Esophagus muscularis mucosa (tissue), 4 donors: ENCODE measurements at regions not wholly inside any gene's neighbourhood (a gene's known extent, or its start where the extent isn't known, plus 50 kb on each side); places are given as distances from the start of the nearest gene placed in this dataset.

ENCODE experiments used
- DNase-seq: peaks from one replicate; pipeline ENCODE4 v3.0.0-alpha.2; 2017; ENCODE audit errors: extremely low spot score
- H3K27ac ChIP-seq, 4 donors: fragments of 200-600 bp; sonication (generic); replicated peaks in 1 of 4; 1 replicate in 3 of 4; 2 replicates in 1 of 4; pipeline ENCODE4 v1.5.1; 2016 to 2019; ENCODE audit warnings: mild to moderate bottlenecking in 1 of 4
- H3K27me3 ChIP-seq, 4 donors: fragments of 200-600 bp; sonication (generic); one replicate each; pipeline versions ENCODE4 v1.5.1 to v1.6.0; 2016 to 2019
- H3K36me3 ChIP-seq, 4 donors: fragments of 200-600 bp; sonication (generic); one replicate each; pipeline ENCODE4 v1.5.1; 2016 to 2019
- H3K4me1 ChIP-seq, 4 donors: fragments of 200-600 bp; sonication (generic); one replicate each; pipeline ENCODE4 v1.5.1; 2016 to 2019
- H3K4me3 ChIP-seq, 4 donors: fragments of 200-600 bp; sonication (generic); 1 replicate in 2 of 4; 2 replicates in 2 of 4; pipeline ENCODE4 v1.5.1; 2016 to 2019; ENCODE audit warnings: mild to moderate bottlenecking in 4 of 4, moderate library complexity in 1 of 4
- H3K9me3 ChIP-seq, 4 donors: fragments of 200-600 bp; sonication (generic); 1 replicate in 3 of 4; 2 replicates in 1 of 4; pipeline ENCODE4 v1.5.1; 2016 to 2019
- CTCF ChIP-seq, 3 experiments: fragments of 200-600 bp in 2 of 3; fragments of 450-650 bp in 1 of 3; sonication (generic) in 2 of 3; IDR thresholded peaks; one replicate each; pipeline ENCODE4 v1.5.1; 2017 to 2019; ENCODE audit warnings: antibody characterized with exemption in 3 of 3, mild to moderate bottlenecking in 2 of 3, moderate library complexity in 1 of 3
- EP300 ChIP-seq: sonication (generic); formaldehyde crosslinking; IDR thresholded peaks from one replicate; pipeline ENCODE4 v1.6.1; 2017; ENCODE audit warnings: antibody characterized with exemption
- POLR2A ChIP-seq: fragments of 450-650 bp; IDR thresholded peaks from one replicate; pipeline ENCODE4 v1.6.1; 2017; ENCODE audit warnings: antibody characterized with exemption, moderate library complexity, mild to moderate bottlenecking, low read depth
- POLR2AphosphoS5 ChIP-seq, 2 donors: sonication (generic); formaldehyde crosslinking; IDR thresholded peaks; one replicate each; pipeline ENCODE4 v1.6.1; 2017; ENCODE audit warnings: antibody characterized with exemption in 2 of 2
- WGBS: methylation state at CpG from one replicate; pipeline ENCODE4 v1.1.5; 2018; 5-methylcytosine and 5-hydroxymethylcytosine counted together
- intact Hi-C: fragments of 100-400 bp; cut with DNase I; formaldehyde crosslinking; loops from one replicate; pipeline ENCODE4 v1.15.1; 2023

- Histone ChIP-seq H3K27me3 (no peaks in the 10 kb centered on the region), H3K4me1 (peaks cover 22 to 28% (median 27%) of the 10 kb centered on the region in 4 donors), H3K9me3 (no peaks in the 10 kb centered on the region), H3K4me3 (no peak overlapping the region), H3K27ac (no peak overlapping the region), H3K36me3 (no peaks in the 10 kb centered on the region)
- WGBS = 68% methylated on average over 8 of the region's 22 CpGs
- intact Hi-C loops = no loop called here
- DNase-seq = no peak
- TF ChIP-seq POLR2AphosphoS5 (IDR thresholded peaks at IDR 0.05) = no peak
Observed at GRCh38 chr16:85523602-85524364, 89.3 kb upstream of the GSE1 start.

GRCh38 chr16:85524365-85524629 lies 88.8 kb upstream of the GSE1 start:
- Histone ChIP-seq H3K9me3 (no peaks in the 10 kb centered on the region), H3K4me1 (peaks cover 22 to 28% (median 27%) of the 10 kb centered on the region in 4 donors), H3K4me3 (no peak overlapping the region), H3K36me3 (no peaks in the 10 kb centered on the region), H3K27ac (no peak overlapping the region), H3K27me3 (no peaks in the 10 kb centered on the region)
- intact Hi-C loops = no loop called here
- DNase-seq = no peak
- no peak for TF ChIP-seq CTCF (IDR thresholded peaks at IDR 0.05)
- TF ChIP-seq POLR2A = no peak
- no peak for TF ChIP-seq EP300
- no peak for TF ChIP-seq POLR2AphosphoS5 (IDR thresholded peaks at IDR 0.05)
- no CpG with 5 or more reads among the region's 8 CpGs for WGBS

GRCh38 chr16:85524630-85525419 lies 88.3 kb upstream of the GSE1 start:
- TF ChIP-seq EP300 (no peak), POLR2A (no peak), POLR2AphosphoS5 (IDR thresholded peaks at IDR 0.05) (no peak), CTCF (IDR thresholded peaks at IDR 0.05) (no peak)
- intact Hi-C loops = no loop called here
- DNase-seq = no peak
- Histone ChIP-seq H3K27ac (no peak overlapping the region), H3K27me3 (no peaks in the 10 kb centered on the region), H3K4me1 (peaks cover 22 to 29% (median 27%) of the 10 kb centered on the region in 4 donors), H3K9me3 (no peaks in the 10 kb centered on the region), H3K36me3 (no peaks in the 10 kb centered on the region), H3K4me3 (no peak overlapping the region)
- WGBS = 72% methylated on average over 13 of the region's 29 CpGs

- TF ChIP-seq POLR2AphosphoS5 (IDR thresholded peaks at IDR 0.05) (no peak), CTCF (IDR thresholded peaks at IDR 0.05) (no peak), POLR2A (no peak), EP300 (no peak)
- peaks cover 28 to 34% (median 32%) of the 10 kb centered on the region in 4 donors for H3K4me1 ChIP-seq
Observed at GRCh38 chr16:85525420-85526184, 87.5 kb upstream of the GSE1 start.

More at GRCh38 chr16:85525420-85526184, 87.5 kb upstream of the GSE1 start:
- H3K27ac ChIP-seq = no peak overlapping the region
- intact Hi-C loops = no loop called here
- H3K27me3 ChIP-seq = no peaks in the 10 kb centered on the region
- WGBS = 79% methylated on average over 10 of the region's 12 CpGs
- no peak overlapping the region for H3K4me3 ChIP-seq
- H3K9me3 ChIP-seq = no peaks in the 10 kb centered on the region
- H3K36me3 ChIP-seq = no peaks in the 10 kb centered on the region
- DNase-seq = no peak
